ENCODE measurements at regions not wholly inside any gene's neighbourhood (a gene's known extent, or its start where the extent isn't known, plus 50 kb on each side); places are given as distances from the start of the nearest gene placed in this dataset.
A peak's percentile ranks its signal among the peaks of the same experiment; 100 is the strongest.

- no peak for DNase-seq
These were observed 440.8 kb upstream of the LUZP2 start for GRCh38 chr11:24056051-24056450.

- DNase-seq, result no peak
These were observed 436.7 kb upstream of the LUZP2 start for GRCh38 chr11:24060125-24060524.

GRCh38 chr11:24064309-24064903 is 432.4 kb upstream of the LUZP2 start:
- DNase-seq, result no peak

GRCh38 chr11:24068197-24068596 is 428.7 kb upstream of the LUZP2 start:
- DNase-seq, result no peak

GRCh38 chr11:24070435-24070834 is 426.4 kb upstream of the LUZP2 start:
- DNase-seq, result no peak

- no peak for DNase-seq
These were observed 418.8 kb upstream of the LUZP2 start for GRCh38 chr11:24078018-24078417.

- DNase-seq, result no peak
These were observed 414.6 kb upstream of the LUZP2 start for GRCh38 chr11:24082241-24082640.

- no peak for DNase-seq
These were observed 414.0 kb upstream of the LUZP2 start for GRCh38 chr11:24082860-24083259.

GRCh38 chr11:24084956-24085355 is 411.9 kb upstream of the LUZP2 start:
- no peak for DNase-seq

- no peak for DNase-seq
These were observed 409.9 kb upstream of the LUZP2 start for GRCh38 chr11:24086921-24087320.

- no peak for DNase-seq
These were observed 405.3 kb upstream of the LUZP2 start for GRCh38 chr11:24091594-24091993.

- DNase-seq, result peak; percentile 38 to 42
These were observed 403.5 kb upstream of the LUZP2 start for GRCh38 chr11:24093375-24093774.

GRCh38 chr11:24108609-24109008 is 388.2 kb upstream of the LUZP2 start:
- no peak for DNase-seq

GRCh38 chr11:24122291-24122690 is 374.6 kb upstream of the LUZP2 start:
- DNase-seq, result peak; percentile 23 to 33

GRCh38 chr11:24124876-24125275 is 372.0 kb upstream of the LUZP2 start:
- DNase-seq, result no peak

- DNase-seq, result no peak
These were observed 365.2 kb upstream of the LUZP2 start for GRCh38 chr11:24131698-24132097.

GRCh38 chr11:24132471-24132870 is 364.4 kb upstream of the LUZP2 start:
- DNase-seq, result no peak

- no peak for DNase-seq
These were observed 361.8 kb upstream of the LUZP2 start for GRCh38 chr11:24134879-24135589.

- DNase-seq, result no peak
These were observed 354.8 kb upstream of the LUZP2 start for GRCh38 chr11:24142062-24142461.

GRCh38 chr11:24145411-24145810 is 351.4 kb upstream of the LUZP2 start:
- DNase-seq, result no peak

GRCh38 chr11:24153337-24153736 is 343.5 kb upstream of the LUZP2 start:
- no peak for DNase-seq

GRCh38 chr11:24155792-24156191 is 341.1 kb upstream of the LUZP2 start:
- no peak for DNase-seq

- DNase-seq, result no peak
These were observed 339.5 kb upstream of the LUZP2 start for GRCh38 chr11:24157316-24157715.

- DNase-seq, result no peak
These were observed 335.3 kb upstream of the LUZP2 start for GRCh38 chr11:24161587-24161986.
